ENCODE measurements at regions not wholly inside any gene's neighbourhood (a gene's known extent, or its start where the extent isn't known, plus 50 kb on each side); places are given as distances from the start of the nearest gene placed in this dataset.

DNA sequence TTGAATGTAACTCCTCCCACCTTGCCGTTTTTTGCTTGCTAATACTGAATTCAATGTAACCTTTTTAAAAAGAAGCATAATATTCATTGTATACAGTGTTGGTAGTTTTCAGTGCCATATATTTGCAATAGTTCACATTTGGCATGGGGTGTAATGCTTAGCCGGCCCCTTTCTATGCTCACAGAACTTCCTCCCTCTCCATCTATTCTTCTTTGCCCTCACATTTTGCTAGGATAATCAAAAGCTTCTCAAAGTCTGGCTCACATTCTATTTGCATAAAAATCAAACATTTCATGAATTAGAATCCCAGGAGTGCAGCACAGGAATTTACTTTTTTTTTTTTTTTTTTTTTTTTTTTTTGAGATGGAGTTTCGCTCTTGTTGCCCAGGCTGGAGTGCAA lies 226.3 kb upstream of the MPDZ start:
- no peak for DNase-seq (ENCODE audit: low read depth in 2 of 3, low spot score in 2 of 3)

DNA sequence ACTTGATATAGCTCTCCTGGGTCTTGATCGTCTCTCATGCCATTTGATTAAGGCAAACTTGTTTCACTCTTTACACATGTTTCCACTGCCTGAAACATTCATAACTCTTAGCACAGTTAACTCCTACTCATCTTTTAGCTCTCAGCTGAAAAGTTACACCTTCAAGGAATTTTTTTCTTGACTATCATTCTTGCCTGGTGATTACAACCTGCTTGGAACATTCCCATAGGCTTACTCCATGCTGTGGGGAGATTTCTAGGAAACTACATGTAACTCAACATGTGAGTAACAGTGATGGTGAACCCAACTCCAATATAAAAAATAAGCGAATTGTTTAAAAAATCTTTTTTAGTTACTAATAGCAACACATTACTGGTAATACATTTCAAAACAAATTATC lies 224.1 kb upstream of the MPDZ start:
- DNase-seq (ENCODE audit: low read depth in 2 of 3, low spot score in 2 of 3), result no peak

DNA sequence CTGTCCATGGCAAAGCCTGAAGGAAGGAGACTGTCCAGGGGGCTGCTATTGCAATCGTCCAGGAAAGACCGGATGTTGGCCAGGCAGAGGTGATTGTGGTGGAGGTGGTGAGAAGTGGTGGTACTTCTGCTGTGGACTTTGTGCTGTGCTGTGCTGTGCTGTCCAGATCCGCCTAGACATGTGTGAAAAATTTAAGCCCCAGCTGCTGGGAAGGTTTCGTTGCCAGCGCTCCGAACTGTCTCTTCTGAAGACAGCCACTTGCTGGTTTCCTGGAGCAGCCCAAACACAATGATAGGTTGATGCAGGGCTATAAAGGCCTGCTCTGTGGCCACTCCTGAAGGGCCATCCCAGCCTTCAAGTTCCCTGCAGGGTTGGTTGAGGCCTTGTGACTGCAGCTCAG lies 223.0 kb upstream of the MPDZ start:
- DNase-seq (ENCODE audit: low read depth in 2 of 3, low spot score in 2 of 3), result no peak

DNA sequence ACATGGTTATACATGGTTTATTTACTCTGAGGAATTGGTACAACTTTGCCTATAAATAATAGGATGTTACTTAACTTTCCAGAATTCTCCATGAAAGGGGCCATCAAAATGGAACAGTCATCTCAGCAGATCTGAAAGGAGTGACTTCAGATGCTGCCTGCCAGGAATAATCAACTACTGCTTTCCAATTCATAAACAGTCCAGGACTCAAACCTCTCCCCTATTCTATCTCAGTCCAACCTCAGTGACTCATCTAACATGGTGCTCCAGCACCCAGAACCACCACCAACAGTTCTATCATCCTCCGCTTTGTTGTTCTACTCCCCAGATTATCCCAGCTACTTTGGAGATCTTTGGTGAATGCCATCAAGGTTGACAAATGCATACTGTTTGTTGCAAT lies 221.5 kb upstream of the MPDZ start:
- no peak for DNase-seq (ENCODE audit: low read depth in 2 of 3, low spot score in 2 of 3)

DNA sequence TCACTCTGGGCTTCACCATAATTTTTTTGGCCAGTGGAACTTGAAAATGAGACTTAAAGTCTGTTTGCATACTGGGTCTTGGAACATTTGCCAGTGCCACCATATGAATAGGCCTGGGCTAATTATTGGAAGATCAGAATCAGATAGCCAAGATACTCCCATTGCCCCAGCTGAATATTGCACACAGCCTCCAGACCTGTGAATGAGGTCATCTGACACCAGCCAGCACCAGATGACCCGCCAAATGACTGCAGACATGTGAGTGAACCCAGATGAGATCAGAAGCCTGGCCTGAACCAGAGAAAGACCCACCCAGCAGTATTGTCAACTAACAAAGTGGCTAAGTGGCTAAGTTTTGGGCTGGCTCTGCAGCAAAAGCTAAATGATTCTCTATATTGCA lies 220.5 kb upstream of the MPDZ start:
- no peak for DNase-seq (ENCODE audit: low read depth in 2 of 3, low spot score in 2 of 3)

DNA sequence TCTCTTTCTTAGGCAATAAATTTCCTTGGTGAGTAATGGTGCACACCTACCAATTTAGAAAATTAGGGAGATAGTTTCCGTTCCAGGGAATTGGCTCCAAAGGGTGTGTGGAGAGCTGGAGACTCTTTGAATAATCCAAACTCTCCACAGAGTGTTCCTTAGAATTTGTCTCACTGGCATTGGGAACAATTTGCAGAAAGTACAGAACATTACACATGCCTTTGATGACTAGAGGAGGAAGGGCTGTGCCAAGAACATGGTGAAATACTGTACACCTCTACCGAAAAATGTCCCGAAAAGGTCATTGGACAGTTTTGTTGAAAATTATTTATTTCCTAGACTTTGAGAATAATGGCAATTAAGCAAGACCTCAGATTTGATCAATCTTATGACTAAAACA lies 214.2 kb upstream of the MPDZ start:
- DNase-seq (ENCODE audit: low read depth in 2 of 3, low spot score in 2 of 3), result no peak

DNA sequence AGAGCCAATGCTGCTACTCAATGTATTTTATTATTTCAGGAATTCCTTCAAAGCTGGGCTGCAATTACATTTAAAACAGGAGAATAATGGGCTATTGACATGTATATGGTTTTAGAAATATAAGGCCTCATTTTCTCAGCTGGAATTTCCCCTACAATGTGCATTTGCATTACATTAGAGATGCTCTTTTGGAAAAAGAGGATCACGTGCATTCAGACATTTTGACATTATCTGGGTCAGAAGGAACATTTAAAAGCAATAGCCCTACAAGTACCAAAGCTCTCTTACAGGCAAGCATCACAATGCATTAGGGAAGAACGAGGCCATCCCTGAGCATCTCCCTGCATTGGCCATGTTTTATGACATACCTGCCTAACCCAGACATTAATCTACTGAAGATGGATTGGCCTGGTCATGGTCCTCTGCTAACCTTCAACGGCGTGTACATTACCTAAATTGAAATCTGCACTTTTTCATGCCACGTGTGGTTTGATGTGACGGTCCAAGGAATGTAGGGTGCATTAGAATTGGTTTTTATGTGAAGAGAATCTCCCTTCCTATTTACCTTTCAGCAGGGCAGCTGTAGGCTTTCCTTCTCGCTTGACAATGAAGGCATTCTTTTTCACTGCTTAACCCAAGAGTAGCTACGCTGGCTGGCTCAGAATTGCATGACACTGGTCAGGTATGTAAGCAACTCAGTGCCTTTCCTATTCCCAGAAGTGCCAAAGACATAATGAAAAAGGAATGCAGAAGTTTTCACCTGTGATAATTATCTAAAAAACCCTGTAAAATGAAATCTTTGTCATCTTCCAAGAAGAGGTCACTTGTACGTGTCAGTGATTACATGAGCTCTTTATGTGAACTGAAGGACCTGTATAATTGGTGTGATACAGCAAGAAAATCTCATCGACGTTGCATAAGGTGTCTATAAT lies 212.3 kb upstream of the MPDZ start:
- no peak for DNase-seq (ENCODE audit: low read depth in 2 of 3, low spot score in 2 of 3)

DNA sequence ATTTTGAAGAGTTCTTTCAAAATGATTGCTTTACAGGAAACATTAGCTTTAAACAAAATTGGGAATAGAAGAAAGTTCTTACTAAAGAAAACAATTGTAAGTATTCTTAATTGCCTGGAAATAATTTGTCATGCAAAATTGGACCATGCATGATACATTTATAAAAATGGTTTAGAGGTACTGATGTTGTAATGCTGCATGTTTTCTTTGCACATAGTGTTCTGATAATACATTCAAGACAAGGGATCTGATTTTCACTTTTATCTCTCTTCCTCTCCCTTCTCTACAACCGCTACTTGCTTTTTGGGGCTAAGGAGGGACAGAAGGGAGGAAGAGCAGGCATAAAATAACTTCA lies 211.6 kb upstream of the MPDZ start:
- DNase-seq (ENCODE audit: low read depth in 2 of 3, low spot score in 2 of 3), result no peak

DNA sequence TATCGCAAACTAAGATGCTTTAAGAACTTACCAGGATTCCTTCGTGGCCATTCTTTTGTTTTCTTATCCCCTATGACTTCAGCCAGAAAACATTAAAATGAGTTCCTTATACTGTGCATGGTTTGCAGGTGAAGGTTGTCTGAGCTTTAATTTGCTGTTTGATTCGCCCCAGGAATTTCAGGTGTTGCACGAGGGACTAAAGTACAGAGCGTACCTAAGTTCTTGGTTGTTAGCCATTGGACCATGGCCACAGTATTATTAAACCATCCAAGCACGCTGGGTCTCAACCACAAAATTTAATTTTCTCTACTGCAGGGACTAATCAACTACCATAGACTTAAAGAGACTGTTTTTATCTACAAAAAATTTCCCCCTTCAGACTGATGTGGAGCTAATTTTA lies 208.4 kb upstream of the MPDZ start:
- no peak for DNase-seq (ENCODE audit: low read depth in 2 of 3, low spot score in 2 of 3)

DNA sequence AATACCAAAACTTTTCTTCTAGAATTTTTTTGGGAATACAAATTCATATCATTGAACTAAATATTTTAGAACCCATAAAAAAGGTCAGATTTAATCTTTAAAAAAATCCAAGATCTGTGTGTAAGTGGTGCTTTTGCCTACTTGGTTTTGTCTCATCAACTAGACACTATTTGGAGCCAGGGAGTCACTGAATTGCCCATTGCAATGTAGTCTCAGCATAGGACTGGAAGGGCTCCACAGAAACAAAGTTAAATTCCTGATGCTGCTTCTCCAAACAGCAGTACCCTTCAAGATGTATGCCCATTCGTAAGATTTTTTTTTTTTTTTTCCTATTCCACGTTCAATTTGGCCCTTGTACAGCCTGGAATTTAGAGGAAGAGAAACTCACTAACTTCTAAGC lies 208.0 kb upstream of the MPDZ start:
- DNase-seq (ENCODE audit: low read depth in 2 of 3, low spot score in 2 of 3), result no peak

DNA sequence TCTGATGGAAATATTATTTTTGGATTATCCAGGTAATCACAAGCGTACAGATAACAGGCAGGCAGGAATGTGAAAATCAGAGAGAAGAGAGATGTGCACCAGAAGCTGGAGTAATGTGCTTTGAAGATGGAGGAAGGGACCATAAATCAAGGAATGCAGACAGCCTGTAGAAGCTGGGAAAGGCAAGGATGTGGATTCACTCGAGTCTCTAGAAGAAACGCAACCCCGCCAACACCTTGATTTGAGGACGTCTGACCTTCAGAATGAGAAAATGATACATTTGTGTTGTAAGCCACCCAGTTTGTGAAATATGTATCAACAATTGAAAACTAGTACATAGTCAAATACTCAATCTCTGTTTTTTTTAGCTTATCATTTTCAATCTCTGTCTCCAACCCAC lies 207.6 kb upstream of the MPDZ start:
- DNase-seq (ENCODE audit: low read depth in 2 of 3, low spot score in 2 of 3), result no peak

DNA sequence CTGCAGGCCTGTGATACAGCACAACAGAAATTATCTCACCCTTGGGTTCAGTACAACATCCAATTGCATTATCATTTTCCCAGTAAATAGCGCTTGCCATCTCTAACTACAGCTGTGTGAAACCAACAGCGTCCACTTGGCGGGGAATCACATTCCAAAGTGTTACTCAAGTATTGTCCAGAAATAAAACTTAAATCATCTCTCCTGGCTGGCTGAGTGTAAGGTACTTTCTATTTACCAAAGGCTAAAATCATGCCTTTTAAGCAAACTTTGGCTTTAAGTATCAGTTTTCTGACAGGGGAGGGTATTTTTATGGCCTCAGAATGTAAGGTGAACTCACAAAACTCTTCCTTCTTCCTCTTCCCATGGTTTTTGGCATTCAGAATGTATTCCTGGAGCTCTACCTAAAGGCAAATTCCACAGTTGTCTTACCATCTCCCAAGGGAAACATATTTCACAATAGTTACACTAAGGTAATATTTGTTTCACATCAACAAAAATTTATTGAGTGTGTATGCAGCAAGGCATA lies 205.6 kb upstream of the MPDZ start:
- DNase-seq (ENCODE audit: low read depth in 2 of 3, low spot score in 2 of 3), result no peak

DNA sequence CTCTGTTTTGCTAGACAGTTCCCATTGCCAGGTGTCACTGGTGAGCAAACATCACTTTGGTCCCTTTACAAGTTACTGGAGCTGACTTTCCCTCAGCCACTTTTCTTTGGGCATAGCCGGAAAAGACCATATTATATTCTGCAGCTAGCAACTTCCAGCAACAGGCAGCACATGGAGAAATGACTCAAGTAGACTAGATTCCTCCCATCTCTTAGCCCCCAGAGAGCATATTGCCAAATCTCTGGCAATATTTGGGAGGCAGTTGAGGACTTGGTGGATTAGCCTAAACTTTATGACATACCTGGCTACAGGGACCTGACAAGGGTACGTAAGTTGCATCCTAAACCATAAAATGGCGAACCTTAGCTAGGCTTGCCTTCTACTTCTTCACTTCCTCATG lies 204.7 kb upstream of the MPDZ start:
- DNase-seq (ENCODE audit: low read depth in 2 of 3, low spot score in 2 of 3), result no peak

DNA sequence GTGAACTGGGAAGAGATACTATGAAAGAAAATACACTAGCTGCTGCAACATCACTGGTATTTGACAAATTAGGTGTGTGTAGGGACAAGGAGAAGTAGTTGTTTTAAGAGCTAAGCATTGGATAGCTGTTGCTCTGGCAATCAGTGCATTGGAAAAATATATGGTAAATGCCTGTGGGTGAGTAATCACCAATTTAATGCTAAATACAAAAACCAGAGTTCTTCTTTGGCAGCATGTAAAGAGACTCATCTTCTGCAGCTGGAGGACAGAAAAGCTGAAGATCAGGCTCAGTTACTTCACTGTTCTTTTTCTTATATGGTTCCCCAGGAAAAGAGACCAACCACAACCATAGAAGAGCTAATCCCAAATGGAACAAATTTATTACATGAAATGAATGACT lies 201.8 kb upstream of the MPDZ start:
- DNase-seq (ENCODE audit: low read depth in 2 of 3, low spot score in 2 of 3), result no peak

DNA sequence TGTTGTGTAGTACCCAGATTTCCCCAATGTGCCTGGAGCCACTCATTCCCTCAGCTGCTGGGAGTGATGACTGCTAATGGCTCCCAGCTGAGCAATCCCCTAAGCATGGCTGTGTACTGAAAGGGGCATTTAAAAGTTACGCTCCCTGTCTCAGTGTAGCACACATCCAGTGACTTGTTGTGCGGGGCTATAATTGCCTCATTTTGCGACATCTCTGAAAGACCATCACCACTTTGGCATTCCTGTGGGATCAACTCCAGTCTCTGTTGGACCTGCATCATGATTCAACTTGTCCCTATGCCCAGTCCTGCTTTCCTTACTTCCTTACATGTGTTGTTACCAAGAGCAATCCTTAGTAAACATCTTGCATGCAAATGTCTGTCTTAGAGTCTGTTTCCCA lies 201.2 kb upstream of the MPDZ start:
- no peak for DNase-seq (ENCODE audit: low read depth in 2 of 3, low spot score in 2 of 3)

DNA sequence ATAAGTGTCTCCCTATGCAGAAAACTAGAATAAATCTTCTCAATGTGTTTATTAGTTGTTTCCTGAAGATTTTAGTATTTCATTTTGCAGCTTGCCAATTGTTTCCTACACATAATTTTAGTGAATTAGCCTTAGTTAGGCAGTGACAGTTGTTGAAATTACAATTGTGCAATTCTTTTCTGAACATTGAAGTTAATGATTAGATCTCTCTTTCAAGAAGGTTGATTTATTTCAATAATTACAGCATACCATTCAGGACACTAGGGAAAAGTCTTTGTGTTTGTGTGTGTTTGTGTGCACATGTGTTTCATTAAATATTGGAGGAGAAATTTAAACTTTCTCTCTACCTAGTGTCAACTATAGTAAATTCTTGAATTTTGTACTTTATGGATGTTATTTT lies 199.6 kb upstream of the MPDZ start:
- no peak for DNase-seq (ENCODE audit: low read depth in 2 of 3, low spot score in 2 of 3)

DNA sequence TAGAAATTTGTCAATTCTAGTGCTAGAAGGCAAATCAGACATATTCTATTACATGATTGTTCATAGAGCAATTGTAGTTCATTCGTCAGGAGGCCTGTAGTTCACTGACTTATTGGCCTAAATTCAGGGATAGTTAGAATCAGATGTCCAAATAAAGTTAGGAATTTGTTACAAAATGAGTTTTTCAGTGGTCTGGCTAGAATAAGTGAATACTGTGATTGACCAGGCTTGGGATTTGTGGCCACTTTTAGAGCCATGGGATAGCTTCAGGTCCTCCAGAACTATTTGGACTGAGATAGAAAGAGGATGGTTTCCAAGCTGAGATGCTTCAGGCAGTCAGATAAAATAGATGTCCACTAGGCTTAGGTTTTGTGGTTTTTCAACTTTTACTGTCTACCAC lies 199.1 kb upstream of the MPDZ start:
- DNase-seq (ENCODE audit: low read depth in 2 of 3, low spot score in 2 of 3), result no peak

DNA sequence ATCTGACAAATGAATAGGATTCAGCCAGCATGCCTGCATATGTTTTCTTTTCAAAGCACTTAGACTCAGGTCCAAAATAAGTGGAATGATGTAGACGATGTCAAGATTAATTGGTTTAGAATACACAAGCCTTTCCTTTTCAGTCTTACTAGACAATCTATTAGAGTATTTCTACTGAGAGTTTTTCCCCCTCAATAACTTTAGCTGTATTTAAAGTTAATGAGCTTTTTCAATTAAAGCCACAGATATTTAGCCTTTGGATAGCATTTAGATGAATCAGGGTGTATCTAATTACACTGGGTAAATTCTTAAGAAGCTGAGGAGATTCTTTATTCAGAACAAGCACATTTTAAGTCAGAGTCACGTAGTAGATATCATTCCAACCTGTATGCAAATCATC lies 198.7 kb upstream of the MPDZ start:
- no peak for DNase-seq (ENCODE audit: low read depth in 2 of 3, low spot score in 2 of 3)

DNA sequence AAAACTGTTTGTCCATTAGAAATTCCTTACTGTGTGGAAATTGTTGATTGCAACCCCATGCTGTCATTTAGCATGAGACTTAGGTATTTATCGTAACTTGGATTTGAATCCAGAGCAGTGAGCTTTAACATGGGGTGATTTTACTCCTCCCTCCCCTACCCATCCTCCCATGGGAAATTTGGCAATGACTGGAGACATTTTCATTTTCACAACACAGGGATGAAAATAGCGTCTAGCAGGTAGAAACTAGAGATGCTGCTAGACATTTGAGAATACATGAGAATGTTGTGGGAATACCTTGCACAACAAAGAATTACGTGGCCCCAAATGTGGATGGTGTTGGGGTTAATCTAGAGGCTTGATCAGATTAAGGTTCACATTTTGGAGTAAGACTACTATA lies 191.3 kb upstream of the MPDZ start:
- DNase-seq (ENCODE audit: low read depth in 2 of 3, low spot score in 2 of 3), result no peak

DNA sequence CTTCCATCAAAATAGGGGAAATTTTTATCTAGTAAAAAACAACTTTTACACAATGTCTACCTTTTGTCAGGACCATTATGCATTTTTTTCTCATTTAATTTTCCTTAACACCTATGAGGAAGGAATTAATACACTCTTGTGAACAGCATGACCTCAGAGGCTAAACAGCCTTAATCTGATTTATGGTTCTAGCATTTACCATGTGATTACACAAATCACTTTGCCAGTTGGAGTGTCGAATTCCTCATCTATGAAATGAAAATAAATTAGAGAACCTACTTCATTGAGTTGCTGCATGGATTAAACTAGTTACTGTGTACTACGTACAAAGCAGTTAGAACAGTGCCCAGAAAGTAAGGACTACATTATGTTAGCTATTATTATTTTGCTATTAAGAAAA lies 187.7 kb upstream of the MPDZ start:
- DNase-seq (ENCODE audit: low read depth in 2 of 3, low spot score in 2 of 3), result no peak

DNA sequence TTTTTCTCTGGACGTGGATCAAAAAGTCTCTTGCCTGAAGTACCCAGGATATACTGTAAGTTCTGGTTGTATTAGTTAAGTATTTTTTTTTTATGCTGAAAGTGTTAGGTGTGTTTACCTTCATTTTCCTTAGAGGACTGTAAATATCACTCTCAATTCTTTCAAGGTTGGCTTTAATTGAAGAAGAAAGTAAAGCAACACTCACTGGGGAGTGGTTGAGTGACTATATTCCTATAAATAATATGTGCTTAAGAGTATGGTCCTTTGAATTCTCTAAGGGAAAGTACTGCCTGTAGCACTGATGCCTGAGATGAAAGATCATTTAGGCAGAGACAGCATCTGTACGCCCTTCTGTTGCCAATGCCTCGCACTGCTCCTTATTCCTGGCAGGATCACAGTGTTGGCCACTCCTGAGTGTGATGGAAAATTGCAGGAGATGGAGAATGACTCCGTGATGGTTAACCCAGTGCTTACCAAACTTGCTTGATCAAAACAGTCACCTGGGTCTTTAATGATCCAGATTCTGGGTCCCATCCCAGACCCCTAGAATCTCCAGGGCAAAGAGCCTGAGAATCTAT lies 182.0 kb upstream of the MPDZ start:
- DNase-seq (ENCODE audit: low read depth in 2 of 3, low spot score in 2 of 3), result no peak

DNA sequence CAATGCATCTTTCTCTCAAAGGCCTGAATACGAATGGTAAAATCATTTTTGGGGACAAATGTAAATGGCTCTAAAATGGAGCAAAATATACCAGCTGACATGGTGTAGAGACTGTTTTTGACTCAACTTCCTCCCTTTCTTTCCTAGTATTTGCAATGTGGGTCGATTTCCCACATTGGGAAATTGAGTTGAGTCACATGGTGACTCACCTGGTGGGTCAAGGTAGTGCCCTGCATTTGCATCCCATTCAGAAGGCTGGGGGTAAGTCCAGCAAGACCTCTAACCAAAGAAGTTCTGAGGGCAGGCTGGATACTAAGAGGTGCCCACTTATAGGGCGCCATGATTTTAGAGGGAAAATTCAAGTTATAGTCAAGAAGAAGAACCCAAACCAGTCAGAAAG lies 179.6 kb upstream of the MPDZ start:
- DNase-seq (ENCODE audit: low read depth in 2 of 3, low spot score in 2 of 3), result no peak

DNA sequence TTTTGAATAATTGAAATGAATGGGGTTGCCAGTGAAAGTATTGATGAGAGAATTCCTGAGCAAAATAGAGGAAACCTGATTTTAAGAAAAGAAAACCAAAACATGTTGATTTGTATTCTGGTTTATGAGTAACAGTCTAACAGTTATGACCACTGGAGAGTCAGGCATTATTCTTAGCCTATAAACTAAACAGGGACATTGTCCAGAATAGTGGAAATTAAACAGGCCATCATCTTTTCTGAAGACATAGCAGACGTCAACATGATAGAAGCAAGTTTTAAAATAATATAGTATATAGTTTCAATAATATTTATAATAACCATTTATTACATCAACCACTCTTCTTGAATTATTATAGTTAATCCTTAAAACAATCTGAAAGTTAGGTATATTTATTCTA lies 178.3 kb upstream of the MPDZ start:
- no peak for DNase-seq (ENCODE audit: low read depth in 2 of 3, low spot score in 2 of 3)

Measured in hematopoietic multipotent progenitor cell (in vitro differentiated cells).